Coronary artery (tissue), 2 donors: ENCODE measurements at regions not wholly inside any gene's neighbourhood (a gene's known extent, or its start where the extent isn't known, plus 50 kb on each side); places are given as distances from the start of the nearest gene placed in this dataset.

ENCODE experiments used
- DNase-seq: peaks from one replicate; pipeline ENCODE4 v3.0.0-alpha.2; 2017; ENCODE audit warnings: low spot score
- H3K27ac ChIP-seq, 2 donors: fragments of 200-600 bp; sonication (generic); one replicate each; pipeline ENCODE4 v1.5.1; 2016 to 2019
- H3K4me3 ChIP-seq: fragments of 200-600 bp; sonication (generic); 2 replicates; pipeline ENCODE4 v1.5.1; 2016; ENCODE audit warnings: mild to moderate bottlenecking, moderate library complexity
- CTCF ChIP-seq: fragments of 200-600 bp; sonication (generic); IDR thresholded peaks from one replicate; pipeline ENCODE4 v1.5.1; 2019; ENCODE audit warnings: antibody characterized with exemption

GRCh38 chr15:54810496-54810895 is 386.2 kb downstream of the RSL24D1 start:
- no peak for DNase-seq
- H3K4me3 ChIP-seq: no peak overlapping the region

GRCh38 chr15:54810031-54810430 is 386.7 kb downstream of the RSL24D1 start:
- Histone ChIP-seq H3K4me3 (no peak overlapping the region), H3K27ac (no peak overlapping the region)
- DNase-seq: no peak
- TF ChIP-seq CTCF: no peak

More at GRCh38 chr15:54810496-54810895, 386.2 kb downstream of the RSL24D1 start:
- TF ChIP-seq CTCF: no peak
- no peak overlapping the region for H3K27ac ChIP-seq

DNA sequence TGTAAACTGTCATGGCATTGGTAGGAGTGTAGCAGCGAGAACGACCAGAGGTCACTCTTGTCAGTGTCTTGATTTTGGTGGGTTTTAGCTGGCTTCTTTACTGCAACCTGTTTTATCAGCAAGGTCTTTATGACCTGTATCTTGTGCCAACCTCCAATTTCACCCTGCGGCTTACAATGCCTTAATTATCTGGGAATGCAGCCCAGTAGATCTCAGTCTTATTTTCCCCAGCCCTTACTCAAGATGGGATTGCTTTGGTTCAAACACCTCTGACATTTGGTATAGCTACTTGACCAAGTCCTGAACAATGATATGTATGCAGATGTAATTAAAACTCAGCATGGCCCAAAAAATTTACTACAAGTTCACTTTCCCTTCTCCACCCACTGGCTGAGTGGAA is 388.4 kb downstream of the RSL24D1 start:
- no peak for DNase-seq
- Histone ChIP-seq H3K4me3 (no peak overlapping the region), H3K27ac (no peak overlapping the region)
- TF ChIP-seq CTCF: no peak

GRCh38 chr15:54803987-54804386 is 392.8 kb downstream of the RSL24D1 start:
- DNase-seq: no peak
- TF ChIP-seq CTCF: no peak
- no peak overlapping the region for H3K4me3 ChIP-seq
- no peak overlapping the region for H3K27ac ChIP-seq

GRCh38 chr15:54803134-54803808 is 393.5 kb downstream of the RSL24D1 start:
- H3K4me3 ChIP-seq: no peak overlapping the region
- H3K27ac ChIP-seq: no peak overlapping the region
- no peak for DNase-seq
- no peak for TF ChIP-seq CTCF

- Histone ChIP-seq H3K27ac (no peak overlapping the region), H3K4me3 (no peak overlapping the region)
- no peak for TF ChIP-seq CTCF
- no peak for DNase-seq
Observed at GRCh38 chr15:54792526-54792925, 404.2 kb downstream of the RSL24D1 start.

- no peak for DNase-seq
- no peak for TF ChIP-seq CTCF
- Histone ChIP-seq H3K27ac (no peak overlapping the region), H3K4me3 (no peak overlapping the region)
Observed at GRCh38 chr15:54790693-54791092, 406.0 kb downstream of the RSL24D1 start.
